Suprapubic skin (tissue), 4 donors: ENCODE measurements at regions not wholly inside any gene's neighbourhood (a gene's known extent, or its start where the extent isn't known, plus 50 kb on each side); places are given as distances from the start of the nearest gene placed in this dataset.

Source experiments
- DNase-seq, 2 donors: peaks; one replicate each; pipeline ENCODE4 v3.0.0-alpha.2; 2019; ENCODE audit warnings: low spot score in 2 of 2
- H3K27ac ChIP-seq: fragments of 200-600 bp; sonication (generic); one replicate; pipeline ENCODE4 v1.5.1; 2019
- H3K27me3 ChIP-seq: fragments of 200-600 bp; sonication (generic); one replicate; pipeline ENCODE4 v1.5.1; 2019
- H3K36me3 ChIP-seq: fragments of 200-600 bp; sonication (generic); one replicate; pipeline ENCODE4 v1.5.1; 2019
- H3K4me1 ChIP-seq: fragments of 200-600 bp; sonication (generic); one replicate; pipeline ENCODE4 v1.5.1; 2019
- H3K4me3 ChIP-seq: fragments of 200-600 bp; sonication (generic); one replicate; pipeline ENCODE4 v1.5.1; 2019; ENCODE audit warnings: mild to moderate bottlenecking
- H3K9me3 ChIP-seq: fragments of 200-600 bp; sonication (generic); one replicate; pipeline ENCODE4 v1.5.1; 2019
- CTCF ChIP-seq, 2 donors: fragments of 200-600 bp in 1 of 2; fragments of 450-650 bp in 1 of 2; sonication (generic) in 1 of 2; IDR thresholded peaks; one replicate each; pipeline ENCODE4 v1.5.1; 2016 to 2019; ENCODE audit warnings: antibody characterized with exemption in 2 of 2, mild to moderate bottlenecking in 1 of 2, moderate library complexity in 1 of 2
- EP300 ChIP-seq: sonication (generic); formaldehyde crosslinking; IDR thresholded peaks from one replicate; pipeline ENCODE4 v1.6.1; 2017; ENCODE audit warnings: antibody characterized with exemption
- POLR2A ChIP-seq, 2 donors: fragments of 450-650 bp; IDR thresholded peaks; one replicate each; pipeline ENCODE4 v1.6.1; 2017; ENCODE audit warnings: antibody characterized with exemption in 2 of 2, mild to moderate bottlenecking in 2 of 2, moderate library complexity in 2 of 2
- POLR2AphosphoS5 ChIP-seq, 3 donors: sonication (generic); formaldehyde crosslinking; IDR thresholded peaks; one replicate each; pipeline ENCODE4 v1.6.1; 2017; ENCODE audit warnings: antibody characterized with exemption in 3 of 3
- WGBS: methylation state at CpG from one replicate; pipeline ENCODE4 v1.1.5; 2018; 5-methylcytosine and 5-hydroxymethylcytosine counted together

GRCh38 chr21:26280775-26281174 is 110.2 kb upstream of the APP start:
- H3K36me3 ChIP-seq, result no peaks in the 10 kb centered on the region
- WGBS, result 27% methylated on average over 3 of the region's 3 CpGs
- no peaks in the 10 kb centered on the region for H3K4me1 ChIP-seq
- no peaks in the 10 kb centered on the region for H3K9me3 ChIP-seq
- no peak overlapping the region for H3K27ac ChIP-seq
- TF ChIP-seq CTCF (IDR thresholded peaks at IDR 0.05), result no peak
- TF ChIP-seq EP300, result no peak
- no peak for TF ChIP-seq POLR2A (IDR thresholded peaks at IDR 0.05)
- no peak for TF ChIP-seq POLR2AphosphoS5 (IDR thresholded peaks at IDR 0.05)
- H3K27me3 ChIP-seq, result no peaks in the 10 kb centered on the region
- H3K4me3 ChIP-seq, result no peak overlapping the region
- no peak for DNase-seq

DNA sequence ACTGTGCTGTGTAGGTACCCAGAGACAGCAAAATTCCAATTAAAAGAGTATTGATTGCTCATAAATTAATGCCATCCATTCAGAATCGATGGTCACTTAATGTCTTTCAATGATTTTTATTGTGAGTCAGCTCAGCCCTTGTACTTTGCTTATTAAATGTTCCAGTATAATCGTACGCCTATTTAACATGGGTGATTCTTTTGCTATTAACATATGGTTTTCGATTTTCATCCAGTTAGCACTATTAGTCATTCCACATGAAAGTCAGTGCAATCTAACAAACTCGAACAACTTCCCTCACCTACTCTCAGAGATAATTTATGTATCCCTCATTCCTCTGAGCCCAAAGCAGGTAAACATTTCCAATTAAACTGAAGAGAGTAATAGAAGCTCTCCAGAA is 109.6 kb upstream of the APP start:
- H3K36me3 ChIP-seq, result no peaks in the 10 kb centered on the region
- H3K4me1 ChIP-seq, result no peaks in the 10 kb centered on the region
- no peaks in the 10 kb centered on the region for H3K27me3 ChIP-seq
- H3K27ac ChIP-seq, result no peak overlapping the region
- H3K4me3 ChIP-seq, result no peak overlapping the region
- TF ChIP-seq CTCF (IDR thresholded peaks at IDR 0.05) (no peak), POLR2A (IDR thresholded peaks at IDR 0.05) (no peak), EP300 (no peak), POLR2AphosphoS5 (IDR thresholded peaks at IDR 0.05) (no peak)
- 69% methylated on average over 5 of the region's 5 CpGs for WGBS
- DNase-seq, result no peak
- H3K9me3 ChIP-seq, result no peaks in the 10 kb centered on the region

GRCh38 chr21:26275801-26276200 is 105.2 kb upstream of the APP start:
- H3K4me3 ChIP-seq, result no peak overlapping the region
- H3K27ac ChIP-seq, result no peak overlapping the region
- no peak for DNase-seq
- H3K27me3 ChIP-seq, result no peaks in the 10 kb centered on the region
- TF ChIP-seq EP300 (no peak), CTCF (IDR thresholded peaks at IDR 0.05) (no peak), POLR2AphosphoS5 (IDR thresholded peaks at IDR 0.05) (no peak), POLR2A (IDR thresholded peaks at IDR 0.05) (no peak)
- H3K9me3 ChIP-seq, result peaks cover 10% of the 10 kb centered on the region
- WGBS, result 38% methylated on average over 1 of the region's 1 CpG
- H3K36me3 ChIP-seq, result no peaks in the 10 kb centered on the region
- no peaks in the 10 kb centered on the region for H3K4me1 ChIP-seq

GRCh38 chr21:26273686-26274313 is 103.2 kb upstream of the APP start:
- TF ChIP-seq POLR2A (IDR thresholded peaks at IDR 0.05) (no peak), POLR2AphosphoS5 (IDR thresholded peaks at IDR 0.05) (no peak), EP300 (no peak), CTCF (IDR thresholded peaks at IDR 0.05) (no peak)
- Histone ChIP-seq H3K36me3 (no peaks in the 10 kb centered on the region), H3K4me3 (no peak overlapping the region), H3K27ac (no peak overlapping the region), H3K4me1 (no peaks in the 10 kb centered on the region), H3K27me3 (no peaks in the 10 kb centered on the region), H3K9me3 (peaks cover 10% of the 10 kb centered on the region)
- DNase-seq, result no peak

GRCh38 chr21:26267389-26267788 is 96.8 kb upstream of the APP start:
- Histone ChIP-seq H3K4me1 (no peaks in the 10 kb centered on the region), H3K4me3 (no peak overlapping the region), H3K9me3 (peaks cover 4% of the 10 kb centered on the region), H3K27ac (no peak overlapping the region), H3K36me3 (no peaks in the 10 kb centered on the region), H3K27me3 (no peaks in the 10 kb centered on the region)
- 76% methylated on average over 4 of the region's 4 CpGs for WGBS
- DNase-seq, result no peak
- no peak for TF ChIP-seq POLR2A (IDR thresholded peaks at IDR 0.05)
- TF ChIP-seq POLR2AphosphoS5 (IDR thresholded peaks at IDR 0.05), result no peak
- no peak for TF ChIP-seq EP300
- no peak for TF ChIP-seq CTCF (IDR thresholded peaks at IDR 0.05)
